ENCODE measurements at regions not wholly inside any gene's neighbourhood (a gene's known extent, or its start where the extent isn't known, plus 50 kb on each side); places are given as distances from the start of the nearest gene placed in this dataset.

- no peaks in the 10 kb centered on the region for H3K9me3 ChIP-seq
- no peak for TF ChIP-seq EP300 (IDR thresholded peaks at IDR 0.05)
- H3K4me1 ChIP-seq = peaks cover 0 to 41% (median 11%) of the 10 kb centered on the region in 4 donors
- no peaks in the 10 kb centered on the region for H3K27me3 ChIP-seq
- no peak for DNase-seq (ENCODE audit: low spot score in 2 of 2)
- H3K36me3 ChIP-seq = no peaks in the 10 kb centered on the region
- no peak overlapping the region for H3K4me3 ChIP-seq
- WGBS, 2 donors = 0 to 29% methylated on average over 1 of the region's 1 CpG
- peak overlapping the region in 2 of 4 donors; percentile 39 to 54 for H3K27ac ChIP-seq
Observed at GRCh38 chr18:42274488-42275137, 319.6 kb downstream of the PIK3C3 start.

- Histone ChIP-seq H3K27ac (peak overlapping the region in 2 of 4 donors; percentile 39 to 54), H3K9me3 (no peaks in the 10 kb centered on the region), H3K4me3 (no peak overlapping the region), H3K27me3 (no peaks in the 10 kb centered on the region), H3K36me3 (no peaks in the 10 kb centered on the region), H3K4me1 (peaks cover 0 to 41% (median 11%) of the 10 kb centered on the region in 4 donors)
- 36 to 42% methylated on average over 2 of the region's 2 CpGs for WGBS, 2 donors
- TF ChIP-seq EP300 (IDR thresholded peaks at IDR 0.05) = no peak
- TF ChIP-seq CTCF (IDR thresholded peaks at IDR 0.05) = no peak
- no peak for TF ChIP-seq POLR2A (IDR thresholded peaks at IDR 0.05)
- no peak for DNase-seq (ENCODE audit: low spot score in 2 of 2)
Observed at GRCh38 chr18:42275138-42275535, 320.1 kb downstream of the PIK3C3 start.

GRCh38 chr18:42275949-42276730 is 321.1 kb downstream of the PIK3C3 start:
- TF ChIP-seq POLR2A (IDR thresholded peaks at IDR 0.05) = no peak
- TF ChIP-seq EP300 (IDR thresholded peaks at IDR 0.05) = no peak
- TF ChIP-seq CTCF (IDR thresholded peaks at IDR 0.05) = no peak
- Histone ChIP-seq H3K4me1 (peaks cover 0 to 41% (median 11%) of the 10 kb centered on the region in 4 donors), H3K9me3 (no peaks in the 10 kb centered on the region), H3K36me3 (no peaks in the 10 kb centered on the region), H3K27ac (no peak overlapping the region), H3K27me3 (no peaks in the 10 kb centered on the region), H3K4me3 (no peak overlapping the region)
- DNase-seq (ENCODE audit: low spot score in 2 of 2) = no peak
- WGBS, 2 donors = 68 to 71% methylated on average over 7 to 8 of the region's 8 CpGs

GRCh38 chr18:42281124-42281523 is 326.1 kb downstream of the PIK3C3 start:
- Histone ChIP-seq H3K36me3 (no peaks in the 10 kb centered on the region), H3K4me3 (no peak overlapping the region), H3K9me3 (no peaks in the 10 kb centered on the region), H3K27me3 (no peaks in the 10 kb centered on the region), H3K4me1 (peaks cover 0 to 6% (median 0%) of the 10 kb centered on the region in 4 donors), H3K27ac (no peak overlapping the region)
- no peak for TF ChIP-seq POLR2A (IDR thresholded peaks at IDR 0.05)
- no peak for TF ChIP-seq CTCF (IDR thresholded peaks at IDR 0.05)
- no peak for TF ChIP-seq EP300 (IDR thresholded peaks at IDR 0.05)
- no peak for DNase-seq (ENCODE audit: low spot score in 2 of 2)

GRCh38 chr18:42281851-42282250 is 326.8 kb downstream of the PIK3C3 start:
- H3K27me3 ChIP-seq = no peaks in the 10 kb centered on the region
- no peak overlapping the region for H3K4me3 ChIP-seq
- H3K36me3 ChIP-seq = no peaks in the 10 kb centered on the region
- DNase-seq (ENCODE audit: low spot score in 2 of 2) = no peak
- TF ChIP-seq CTCF (IDR thresholded peaks at IDR 0.05) (no peak), POLR2A (IDR thresholded peaks at IDR 0.05) (no peak), EP300 (IDR thresholded peaks at IDR 0.05) (no peak)
- no peaks in the 10 kb centered on the region for H3K9me3 ChIP-seq
- H3K4me1 ChIP-seq = peaks cover 0 to 6% (median 0%) of the 10 kb centered on the region in 4 donors
- H3K27ac ChIP-seq = no peak overlapping the region

All from tibial nerve (tissue), 4 donors.